GM23248 (cell line): ENCODE measurements at regions not wholly inside any gene's neighbourhood (a gene's known extent, or its start where the extent isn't known, plus 50 kb on each side); places are given as distances from the start of the nearest gene placed in this dataset.

Experiments
- DNase-seq: peaks from one replicate; pipeline ENCODE4 v3.0.0-alpha.2; 2015
- H2AFZ ChIP-seq: fragments of 200-600 bp; sonication (generic); 2 replicates; pipeline ENCODE4 v1.6.1; 2016; ENCODE audit warnings: antibody characterized with exemption
- H3F3A ChIP-seq: fragments of 200-600 bp; sonication (generic); 2 replicates; pipeline ENCODE4 v1.6.1; 2016; ENCODE audit warnings: mild to moderate bottlenecking, antibody characterized with exemption, mixed run types; ENCODE audit not compliant: insufficient read depth
- H3K27ac ChIP-seq: fragments of 200-600 bp; sonication (generic); 2 replicates; pipeline ENCODE4 v1.5.1; 2016; ENCODE audit warnings: mild to moderate bottlenecking
- H3K27me3 ChIP-seq: fragments of 200-600 bp; sonication (generic); replicated peaks from 2 replicates; pipeline ENCODE4 v1.6.1; 2016; ENCODE audit warnings: mild to moderate bottlenecking; ENCODE audit not compliant: insufficient read depth
- H3K36me3 ChIP-seq: fragments of 200-600 bp; sonication (generic); 2 replicates; pipeline ENCODE4 v1.6.1; 2016; ENCODE audit warnings: low read depth, mild to moderate bottlenecking
- H3K4me1 ChIP-seq: fragments of 200-600 bp; sonication (generic); 2 replicates; pipeline ENCODE4 v1.6.1; 2016; ENCODE audit warnings: mild to moderate bottlenecking; ENCODE audit not compliant: insufficient read depth
- H3K4me2 ChIP-seq: fragments of 200-600 bp; sonication (generic); one replicate; pipeline ENCODE4 v1.6.1; 2016; ENCODE audit warnings: mild to moderate bottlenecking; ENCODE audit not compliant: unreplicated experiment
- H3K4me3 ChIP-seq: fragments of 200-600 bp; sonication (generic); 2 replicates; pipeline ENCODE4 v1.5.1; 2016; ENCODE audit warnings: mild to moderate bottlenecking
- H3K79me2 ChIP-seq: fragments of 200-600 bp; sonication (generic); 2 replicates; pipeline ENCODE4 v1.6.1; 2016; ENCODE audit warnings: mild to moderate bottlenecking; ENCODE audit not compliant: insufficient read depth
- H3K9ac ChIP-seq: fragments of 200-600 bp; sonication (generic); 2 replicates; pipeline ENCODE4 v1.6.1; 2016; ENCODE audit warnings: mild to moderate bottlenecking
- H3K9me2 ChIP-seq: fragments of 200-600 bp; sonication (generic); 2 replicates; pipeline ENCODE4 v1.6.1; 2016; ENCODE audit warnings: mixed run types, mild to moderate bottlenecking, moderate library complexity; ENCODE audit not compliant: insufficient read depth
- H3K9me3 ChIP-seq: fragments of 200-600 bp; sonication (generic); one replicate; pipeline ENCODE4 v1.6.1; 2017; ENCODE audit warnings: low read depth
- H4K20me1 ChIP-seq: fragments of 200-600 bp; sonication (generic); 2 replicates; pipeline ENCODE4 v1.6.0; 2016; ENCODE audit not compliant: insufficient read depth
- EZH2 ChIP-seq: fragments of 200-600 bp; sonication (generic); IDR thresholded peaks from 2 replicates; pipeline ENCODE4 v1.6.1; 2018; ENCODE audit warnings: antibody characterized with exemption, mild to moderate bottlenecking; ENCODE audit not compliant: insufficient read depth, poor library complexity, severe bottlenecking
- EZH2phosphoT487 ChIP-seq: fragments of 200-600 bp; sonication (generic); IDR thresholded peaks from 2 replicates; pipeline ENCODE4 v1.6.1; 2018; ENCODE audit warnings: antibody characterized with exemption, moderate library complexity, mild to moderate bottlenecking, low read depth; ENCODE audit not compliant: insufficient read depth
- WGBS, 2 experiments: methylation state at CpG; one replicate each; pipeline ENCODE4 v1.1.6; 2015 to 2017; ENCODE audit warnings: low lambda C conversion rate in 2 of 2, low coverage in 1 of 2; ENCODE audit errors: missing lambda C conversion rate in 2 of 2; 5-methylcytosine and 5-hydroxymethylcytosine counted together
- in situ Hi-C: fragments of 300-500 bp; cut with MboI; formaldehyde crosslinking; loops from 2 replicates; pipeline ENCODE4 v1.15.0; 2020

DNA sequence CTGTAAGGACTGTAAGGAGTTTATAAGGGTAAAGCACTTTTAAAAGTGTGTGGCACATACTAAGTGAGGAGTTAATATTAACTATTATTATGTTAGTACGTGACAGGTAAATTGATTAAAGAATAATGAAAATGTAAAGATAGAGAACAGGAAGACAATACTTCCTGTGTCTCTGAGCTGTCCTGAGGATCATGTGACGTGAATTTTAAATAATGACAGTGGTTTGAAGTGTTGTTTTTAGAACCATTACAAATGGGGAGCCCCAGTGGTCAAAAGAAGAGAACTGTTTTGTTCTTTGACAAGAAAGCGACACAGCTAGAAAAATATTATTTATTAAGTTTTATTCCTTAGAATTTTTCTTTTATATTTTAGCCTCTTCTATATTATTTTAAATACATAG, 241.2 kb upstream of the STARD13 start:
- Histone ChIP-seq H3K4me2 (no peak overlapping the region), H3K4me1 (peaks cover 33% of the 10 kb centered on the region), H3K9me2 (no peaks in the 10 kb centered on the region; the same call in 1 of the 2 replicates), H4K20me1 (no peaks in the 10 kb centered on the region), H3K4me3 (no peak overlapping the region), H3K36me3 (no peaks in the 10 kb centered on the region), H2AFZ (peak overlapping the region; percentile 71; the same call in 1 of the 2 replicates), H3K9me3 (no peaks in the 10 kb centered on the region), H3K9ac (no peak overlapping the region), H3K79me2 (no peaks in the 10 kb centered on the region), H3K27me3 (no peaks in the 10 kb centered on the region), H3K27ac (no peak overlapping the region), H3F3A (peaks cover 3% of the 10 kb centered on the region; the same call in 1 of the 2 replicates)
- in situ Hi-C loops, result loop anchor here (25.0 kb wide), 1 partner anchor 939 kb away; the partner anchor contains the start of gene PDS5B
- no peak for DNase-seq
- TF ChIP-seq EZH2 (no peak), EZH2phosphoT487 (no peak)
- 89 to 98% methylated on average over 3 of the region's 3 CpGs for WGBS, 2 experiments

DNA sequence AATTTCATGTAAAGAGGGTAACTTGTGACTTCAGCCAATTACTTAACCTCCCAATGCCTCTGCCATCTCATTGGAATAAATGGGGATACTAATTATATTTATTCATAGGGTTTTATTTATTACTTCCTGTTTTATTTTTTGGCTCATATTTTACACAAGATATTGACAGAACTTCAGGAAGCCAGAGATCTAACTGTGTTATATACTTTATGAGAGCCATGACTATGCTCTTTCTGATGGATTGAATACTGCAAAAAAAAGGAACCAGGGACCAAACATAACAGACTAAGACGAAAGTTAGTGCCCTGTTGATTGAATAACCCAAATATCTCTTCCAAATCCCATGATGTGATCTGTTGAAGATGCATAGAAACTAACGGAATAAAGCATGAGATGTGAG, 243.3 kb upstream of the STARD13 start:
- Histone ChIP-seq H3K9me3 (no peaks in the 10 kb centered on the region), H2AFZ (no peak overlapping the region)

DNA sequence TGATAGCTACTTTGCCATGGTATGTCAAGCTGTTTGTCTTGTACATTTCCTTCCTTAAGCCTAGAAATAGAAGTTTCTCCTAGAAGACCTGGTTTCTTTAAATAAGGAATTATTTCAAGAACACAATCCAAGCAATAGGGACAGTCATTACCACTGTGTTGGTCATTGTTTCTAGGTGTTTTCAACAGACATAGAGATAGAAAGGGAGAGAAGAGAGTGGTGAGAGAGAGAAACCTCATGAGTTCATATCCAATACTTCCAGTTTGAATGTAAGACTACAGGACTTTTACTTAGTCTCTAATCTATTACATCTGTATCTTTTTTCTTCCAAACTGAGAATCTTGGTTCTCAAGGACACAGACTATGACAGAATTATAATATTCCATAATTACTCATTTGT, 245.9 kb upstream of the STARD13 start:
- Histone ChIP-seq H3K9ac (no peak overlapping the region), H3K4me2 (no peak overlapping the region), H3K9me2 (no peaks in the 10 kb centered on the region), H3K4me3 (no peak overlapping the region), H3K27ac (no peak overlapping the region), H3K9me3 (no peaks in the 10 kb centered on the region), H3K79me2 (no peaks in the 10 kb centered on the region), H3F3A (no peaks in the 10 kb centered on the region), H3K27me3 (no peaks in the 10 kb centered on the region), H3K4me1 (peaks cover 2% of the 10 kb centered on the region; the same call in 1 of the 2 replicates), H2AFZ (no peak overlapping the region), H3K36me3 (no peaks in the 10 kb centered on the region), H4K20me1 (no peaks in the 10 kb centered on the region)
- no peak for TF ChIP-seq EZH2
- TF ChIP-seq EZH2phosphoT487, result no peak
- in situ Hi-C loops, result loop anchor here (25.0 kb wide), 1 partner anchor 944 kb away; the partner anchor contains the start of gene PDS5B
- no peak for DNase-seq

More for the DNA sequence above, 243.3 kb upstream of the STARD13 start:
- no peaks in the 10 kb centered on the region for H4K20me1 ChIP-seq
- TF ChIP-seq EZH2 (no peak), EZH2phosphoT487 (no peak)
- peaks cover 3% of the 10 kb centered on the region; the same call in 1 of the 2 replicates for H3F3A ChIP-seq
- no peak overlapping the region for H3K4me3 ChIP-seq
- no peak overlapping the region for H3K4me2 ChIP-seq
- in situ Hi-C loops, result loop anchor here (25.0 kb wide), 1 partner anchor 942 kb away; the partner anchor contains the start of gene PDS5B
- H3K27ac ChIP-seq, result no peak overlapping the region
- H3K36me3 ChIP-seq, result no peaks in the 10 kb centered on the region
- H3K27me3 ChIP-seq, result no peaks in the 10 kb centered on the region
- H3K9ac ChIP-seq, result no peak overlapping the region
- peaks cover 22% of the 10 kb centered on the region for H3K4me1 ChIP-seq
- no peaks in the 10 kb centered on the region for H3K9me2 ChIP-seq
- DNase-seq, result no peak
- no peaks in the 10 kb centered on the region for H3K79me2 ChIP-seq
- 92 to 98% methylated on average over 2 of the region's 2 CpGs for WGBS, 2 experiments

DNA sequence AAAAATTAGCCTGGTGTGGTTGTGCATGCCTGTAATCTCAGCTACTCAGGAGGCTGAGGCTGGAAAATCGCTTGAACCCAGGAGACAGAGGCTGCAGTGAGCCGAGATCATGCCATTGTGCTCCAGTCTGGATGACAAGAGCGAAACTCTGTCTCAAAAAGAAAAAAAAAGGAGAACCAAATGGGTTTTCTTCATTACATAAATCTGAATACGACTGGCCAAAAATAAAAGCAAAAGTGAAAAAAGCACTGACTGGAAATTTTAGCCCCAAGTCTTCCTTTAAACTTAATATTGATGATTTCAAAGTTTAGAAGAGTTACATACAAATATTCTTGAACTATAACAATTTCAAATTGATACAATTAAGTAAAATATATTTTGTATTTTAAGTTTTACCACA, 249.5 kb upstream of the STARD13 start:
- in situ Hi-C loops, result loop anchor here (25.0 kb wide), 1 partner anchor 948 kb away; the partner anchor contains the start of gene PDS5B
- no peaks in the 10 kb centered on the region for H3K9me2 ChIP-seq
- no peak overlapping the region for H3K4me3 ChIP-seq
- TF ChIP-seq EZH2phosphoT487 (no peak), EZH2 (no peak)
- no peaks in the 10 kb centered on the region for H3K79me2 ChIP-seq
- no peak overlapping the region for H2AFZ ChIP-seq
- no peak overlapping the region for H3K27ac ChIP-seq
- H3K9me3 ChIP-seq, result no peaks in the 10 kb centered on the region
- H3F3A ChIP-seq, result 0 out of 2 replicates have a peak, but pooled peaks cover under 1% of the 10 kb centered on the region
- H3K36me3 ChIP-seq, result no peaks in the 10 kb centered on the region
- DNase-seq, result no peak
- H3K27me3 ChIP-seq, result no peaks in the 10 kb centered on the region
- H3K4me1 ChIP-seq, result peaks cover 10% of the 10 kb centered on the region; the same call in 1 of the 2 replicates
- WGBS, 2 experiments, result 91 to 93% methylated on average over 4 of the region's 4 CpGs
- no peaks in the 10 kb centered on the region for H4K20me1 ChIP-seq
- H3K4me2 ChIP-seq, result no peak overlapping the region
- no peak overlapping the region for H3K9ac ChIP-seq

DNA sequence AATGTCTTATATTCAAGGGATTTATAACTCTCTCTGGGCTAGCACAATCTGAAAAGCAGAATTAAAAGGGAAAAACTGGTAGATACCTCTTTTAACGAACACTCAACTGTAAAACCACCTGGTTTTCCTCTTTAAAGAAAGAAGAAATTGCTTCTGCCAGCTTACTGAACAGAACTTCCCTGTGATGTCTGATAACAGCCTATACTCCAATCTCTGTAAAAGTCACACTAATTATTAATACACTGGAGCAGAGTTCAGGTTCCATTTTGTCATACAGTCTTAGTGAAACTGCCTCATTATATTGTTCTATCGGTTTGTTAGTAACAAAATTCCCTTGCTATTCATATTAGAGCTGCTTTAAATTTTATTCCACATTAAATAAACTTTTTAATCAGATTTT, 251.0 kb upstream of the STARD13 start:
- H3K79me2 ChIP-seq, result no peaks in the 10 kb centered on the region
- H3K4me1 ChIP-seq, result peaks cover 22% of the 10 kb centered on the region
- WGBS, 2 experiments, result 69 to 75% methylated on average over 2 of the region's 2 CpGs
- peak overlapping the region; percentile 9; the same call in 1 of the 2 replicates for H3K27ac ChIP-seq
- no peak overlapping the region for H3K9ac ChIP-seq
- no peak for DNase-seq
- no peaks in the 10 kb centered on the region for H4K20me1 ChIP-seq
- no peaks in the 10 kb centered on the region for H3K27me3 ChIP-seq
- H3K36me3 ChIP-seq, result no peaks in the 10 kb centered on the region
- H3F3A ChIP-seq, result peaks cover 16% of the 10 kb centered on the region
- H3K4me3 ChIP-seq, result no peak overlapping the region
- H3K4me2 ChIP-seq, result peak overlapping the region; percentile 29
- in situ Hi-C loops, result loop anchor here (25.0 kb wide), 1 partner anchor 949 kb away; the partner anchor contains the start of gene PDS5B
- H3K9me3 ChIP-seq, result no peaks in the 10 kb centered on the region
- H2AFZ ChIP-seq, result peak overlapping the region; percentile 53
- no peaks in the 10 kb centered on the region for H3K9me2 ChIP-seq
- TF ChIP-seq EZH2 (no peak), EZH2phosphoT487 (no peak)
